Lower lobe of right lung (tissue), 2 donors: ENCODE measurements at regions not wholly inside any gene's neighbourhood (a gene's known extent, or its start where the extent isn't known, plus 50 kb on each side); places are given as distances from the start of the nearest gene placed in this dataset.
"Not testable (repeated sequence)": the region's sequence is repeated elsewhere in the genome, so short reads cannot be mapped to it uniquely, and the experiment has no call there.

ENCODE experiments used
- ATAC-seq, 2 donors: fragments of 200-7000 bp; cut with Tn5 transposase; one replicate each; pipeline ENCODE4 v1.9.1; 2020 to 2022; ENCODE audit warnings: mild to moderate bottlenecking in 2 of 2, moderate library complexity in 2 of 2
- DNase-seq: peaks from one replicate; pipeline ENCODE4 v3.0.0-alpha.2; 2020
- H3K27ac ChIP-seq: fragments of 200-600 bp; one replicate; pipeline ENCODE4 v1.8.0; 2022
- H3K27me3 ChIP-seq: fragments of 200-600 bp; one replicate; pipeline ENCODE4 v1.8.0; 2022; ENCODE audit warnings: low read depth
- H3K36me3 ChIP-seq: fragments of 200-600 bp; one replicate; pipeline ENCODE4 v1.8.0; 2022; ENCODE audit warnings: mild to moderate bottlenecking
- H3K4me1 ChIP-seq: fragments of 200-600 bp; one replicate; pipeline ENCODE4 v1.8.0; 2022
- H3K4me3 ChIP-seq: fragments of 200-600 bp; one replicate; pipeline ENCODE4 v1.8.0; 2022; ENCODE audit warnings: mild to moderate bottlenecking
- H3K9me3 ChIP-seq: fragments of 200-600 bp; one replicate; pipeline ENCODE4 v1.8.0; 2022
- intact Hi-C: fragments of 100-400 bp; cut with DNase I; formaldehyde crosslinking; loops from one replicate; pipeline ENCODE4 v1.11.0; 2022
- TF ChIP-seq, protein P1 (sequence below): fragments of 200-600 bp; IDR thresholded peaks from one replicate; pipeline ENCODE4 v1.8.0; 2022; ENCODE audit warnings: antibody characterized with exemption, mild to moderate bottlenecking
- donor health status: DM: no; HTN: yes; CAD: no; lungs with severe emphysema.

DNA sequence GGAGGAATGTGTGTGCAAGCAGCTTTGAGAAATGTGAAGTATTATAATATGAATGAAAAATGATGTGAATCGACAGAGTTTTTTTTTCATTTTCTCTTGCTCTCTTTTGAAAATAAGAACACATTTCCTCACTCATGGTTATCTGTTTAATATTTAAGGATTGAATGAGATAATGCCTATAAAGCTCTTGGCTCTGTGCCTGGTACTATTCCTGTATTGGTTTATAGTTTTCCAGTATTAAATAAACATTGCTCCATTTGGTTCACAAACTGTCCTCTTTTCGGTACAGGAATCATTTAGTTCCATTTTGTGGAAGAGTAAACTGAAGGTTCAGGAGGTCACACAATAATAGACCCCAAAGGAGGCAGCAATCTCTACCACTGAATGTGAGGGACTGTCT lies 1185.5 kb upstream of the WWC1 start:
- no peaks in the 10 kb centered on the region for H3K9me3 ChIP-seq
- no peaks in the 10 kb centered on the region for H3K36me3 ChIP-seq
- ATAC-seq (no peak), DNase-seq (no peak)
- H3K4me3 ChIP-seq = no peak overlapping the region
- TF ChIP-seq, protein P1, sequence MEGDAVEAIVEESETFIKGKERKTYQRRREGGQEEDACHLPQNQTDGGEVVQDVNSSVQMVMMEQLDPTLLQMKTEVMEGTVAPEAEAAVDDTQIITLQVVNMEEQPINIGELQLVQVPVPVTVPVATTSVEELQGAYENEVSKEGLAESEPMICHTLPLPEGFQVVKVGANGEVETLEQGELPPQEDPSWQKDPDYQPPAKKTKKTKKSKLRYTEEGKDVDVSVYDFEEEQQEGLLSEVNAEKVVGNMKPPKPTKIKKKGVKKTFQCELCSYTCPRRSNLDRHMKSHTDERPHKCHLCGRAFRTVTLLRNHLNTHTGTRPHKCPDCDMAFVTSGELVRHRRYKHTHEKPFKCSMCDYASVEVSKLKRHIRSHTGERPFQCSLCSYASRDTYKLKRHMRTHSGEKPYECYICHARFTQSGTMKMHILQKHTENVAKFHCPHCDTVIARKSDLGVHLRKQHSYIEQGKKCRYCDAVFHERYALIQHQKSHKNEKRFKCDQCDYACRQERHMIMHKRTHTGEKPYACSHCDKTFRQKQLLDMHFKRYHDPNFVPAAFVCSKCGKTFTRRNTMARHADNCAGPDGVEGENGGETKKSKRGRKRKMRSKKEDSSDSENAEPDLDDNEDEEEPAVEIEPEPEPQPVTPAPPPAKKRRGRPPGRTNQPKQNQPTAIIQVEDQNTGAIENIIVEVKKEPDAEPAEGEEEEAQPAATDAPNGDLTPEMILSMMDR = no peak
- no peaks in the 10 kb centered on the region for H3K27me3 ChIP-seq
- H3K27ac ChIP-seq = no peak overlapping the region
- intact Hi-C loops = no loop called here
- H3K4me1 ChIP-seq = no peaks in the 10 kb centered on the region

DNA sequence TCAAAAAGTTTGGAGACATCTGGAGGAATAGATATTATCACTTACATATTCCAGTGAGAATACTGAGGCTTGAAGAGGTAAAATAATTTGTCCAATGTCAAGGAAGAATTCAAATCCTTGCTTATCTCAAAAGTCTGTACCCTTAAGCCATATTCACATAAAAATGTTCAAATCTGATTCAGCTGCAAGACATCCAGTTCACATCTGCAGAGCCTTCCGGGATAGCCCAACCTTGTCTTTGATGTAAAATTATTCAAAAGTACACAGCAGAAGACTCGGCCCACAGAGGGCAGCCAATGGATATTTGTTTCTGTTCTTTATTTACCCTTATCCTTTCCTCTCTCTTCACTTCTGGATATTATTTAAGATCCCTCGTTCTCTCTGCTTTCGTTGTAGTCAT lies 1183.8 kb upstream of the WWC1 start:
- Histone ChIP-seq H3K36me3 (no peaks in the 10 kb centered on the region), H3K4me3 (no peak overlapping the region), H3K4me1 (no peaks in the 10 kb centered on the region), H3K9me3 (no peaks in the 10 kb centered on the region), H3K27me3 (no peaks in the 10 kb centered on the region), H3K27ac (no peak overlapping the region)
- TF ChIP-seq, protein P1 = no peak
- ATAC-seq = no peak
- no peak for DNase-seq
- intact Hi-C loops = no loop called here

DNA sequence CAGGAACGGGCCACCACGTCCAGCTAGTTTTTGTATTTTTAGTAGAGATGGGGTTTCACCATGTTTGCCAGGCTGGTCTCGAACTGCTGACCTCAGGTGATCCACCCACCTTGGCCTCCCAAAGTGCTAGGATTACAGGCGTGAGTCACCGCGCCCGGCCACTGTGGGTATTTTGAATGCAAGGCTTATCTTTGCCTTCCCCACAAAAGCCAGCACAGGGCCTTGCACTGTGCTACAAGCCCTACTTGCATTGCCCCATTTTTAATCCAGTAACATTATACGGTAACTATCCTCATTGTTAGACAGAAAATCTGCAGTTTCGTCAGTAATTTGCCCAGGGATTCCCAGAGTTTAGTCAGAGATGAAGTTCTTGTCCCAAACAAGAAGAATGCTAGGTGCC lies 1183.2 kb upstream of the WWC1 start:
- H3K27me3 ChIP-seq, ATAC-seq, H3K4me1 ChIP-seq, H3K4me3 ChIP-seq, H3K9me3 ChIP-seq, DNase-seq, H3K36me3 ChIP-seq, H3K27ac ChIP-seq, intact Hi-C loops: not testable (repeated sequence)

DNA sequence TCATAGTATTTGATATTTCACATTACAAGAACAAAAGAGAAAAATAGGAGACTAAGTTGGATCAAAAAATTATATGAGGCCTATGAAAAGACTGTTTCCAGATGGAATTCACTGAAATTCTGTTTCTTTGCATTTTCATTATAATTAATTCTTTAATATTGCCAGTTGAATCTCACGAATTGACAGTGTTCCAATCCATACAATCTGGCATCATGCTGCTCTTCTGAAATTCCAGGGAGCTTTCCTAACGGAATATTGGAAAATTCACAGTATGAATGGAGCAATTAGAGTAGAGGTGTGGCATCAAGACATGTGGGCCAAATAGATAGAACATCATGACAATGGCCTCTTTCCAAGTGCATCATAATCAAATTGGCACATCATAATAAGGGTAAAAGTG lies 1178.9 kb upstream of the WWC1 start:
- intact Hi-C loops = no loop called here

DNA sequence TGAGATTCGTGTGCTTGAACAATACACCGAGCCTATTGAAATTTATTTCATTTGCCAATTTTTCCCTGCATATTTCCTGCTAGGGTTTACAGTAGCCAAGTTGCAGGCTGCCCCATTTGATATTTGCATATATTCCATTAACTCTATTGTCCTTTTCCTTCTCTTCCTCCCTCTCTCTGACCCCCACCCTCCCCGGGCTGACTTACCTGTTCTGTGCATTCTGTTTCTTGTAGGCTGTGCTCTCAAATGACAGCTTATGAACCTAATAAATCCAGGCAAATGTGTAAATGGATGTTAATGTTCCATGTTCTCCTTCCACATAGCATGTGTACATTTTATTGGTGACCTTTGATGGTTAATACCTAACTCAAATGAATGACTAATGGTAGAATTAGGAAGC lies 1169.2 kb upstream of the WWC1 start:
- Histone ChIP-seq H3K36me3 (no peaks in the 10 kb centered on the region), H3K27ac (no peak overlapping the region), H3K4me3 (no peak overlapping the region), H3K9me3 (no peaks in the 10 kb centered on the region), H3K4me1 (no peaks in the 10 kb centered on the region), H3K27me3 (no peaks in the 10 kb centered on the region)
- ATAC-seq = no peak
- DNase-seq = no peak
- TF ChIP-seq, protein P1 = no peak
- intact Hi-C loops = no loop called here

More for the DNA sequence above, 1178.9 kb upstream of the WWC1 start:
- H3K36me3 ChIP-seq = no peaks in the 10 kb centered on the region
- DNase-seq (no peak), ATAC-seq (no peak)
- TF ChIP-seq, protein P1 = no peak
- no peaks in the 10 kb centered on the region for H3K9me3 ChIP-seq
- H3K4me1 ChIP-seq = no peaks in the 10 kb centered on the region
- no peak overlapping the region for H3K27ac ChIP-seq
- no peak overlapping the region for H3K4me3 ChIP-seq
- no peaks in the 10 kb centered on the region for H3K27me3 ChIP-seq

DNA sequence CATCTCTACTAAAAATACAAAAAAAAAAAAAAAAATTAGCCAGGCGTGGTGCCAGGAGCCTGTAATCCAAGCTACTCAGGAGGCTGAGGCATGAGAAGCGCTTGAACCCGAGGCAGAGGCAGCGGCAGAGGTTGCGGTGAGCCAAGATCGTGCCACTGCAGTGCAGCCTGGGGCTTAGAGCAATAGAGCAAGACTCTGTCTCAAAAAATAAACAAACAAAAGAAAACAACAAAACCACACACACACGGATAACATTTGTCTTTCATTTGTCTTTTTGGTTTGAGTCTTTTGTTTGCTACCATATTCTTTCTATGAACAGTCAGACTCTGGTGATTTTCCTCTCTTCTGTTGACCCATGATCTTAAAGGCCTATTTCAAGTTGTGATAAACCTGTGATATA lies 1168.3 kb upstream of the WWC1 start:
- intact Hi-C loops = no loop called here
- no peak for DNase-seq
- H3K36me3 ChIP-seq = no peaks in the 10 kb centered on the region
- H3K27ac ChIP-seq = no peak overlapping the region
- H3K9me3 ChIP-seq = no peaks in the 10 kb centered on the region
- TF ChIP-seq, protein P1 = no peak
- no peaks in the 10 kb centered on the region for H3K27me3 ChIP-seq
- H3K4me3 ChIP-seq = no peak overlapping the region
- H3K4me1 ChIP-seq = no peaks in the 10 kb centered on the region
- no peak for ATAC-seq
